ENCODE measurements at regions not wholly inside any gene's neighbourhood (a gene's known extent, or its start where the extent isn't known, plus 50 kb on each side); places are given as distances from the start of the nearest gene placed in this dataset.
A peak's percentile ranks its signal among the peaks of the same experiment; 100 is the strongest.

- Histone ChIP-seq H3K4me3 (no peak overlapping the region), H3K27me3 (no peaks in the 10 kb centered on the region), H3K27ac (no peak overlapping the region), H3K36me3 (no peaks in the 10 kb centered on the region), H3K4me1 (no peaks in the 10 kb centered on the region), H3K9me3 (no peaks in the 10 kb centered on the region)
- DNase-seq, result peak; percentile 63 to 83 (median 77)
- peak; percentile 50 to 91 (median 72) for TF ChIP-seq CTCF (IDR thresholded peaks at IDR 0.05)
- TF ChIP-seq POLR2A (IDR thresholded peaks at IDR 0.05), result no peak
These were observed 219.2 kb downstream of the RBFOX3 start for GRCh38 chr17:79391376-79392233.

GRCh38 chr17:79389896-79390295 lies 221.0 kb downstream of the RBFOX3 start:
- Histone ChIP-seq H3K36me3 (no peaks in the 10 kb centered on the region), H3K9me3 (no peaks in the 10 kb centered on the region), H3K27ac (no peak overlapping the region), H3K27me3 (no peaks in the 10 kb centered on the region), H3K4me1 (no peaks in the 10 kb centered on the region), H3K4me3 (no peak overlapping the region)
- DNase-seq, result no peak
- TF ChIP-seq CTCF (IDR thresholded peaks at IDR 0.05), result no peak
- no peak for TF ChIP-seq POLR2A (IDR thresholded peaks at IDR 0.05)

- Histone ChIP-seq H3K27ac (no peak overlapping the region), H3K27me3 (no peaks in the 10 kb centered on the region), H3K4me1 (no peaks in the 10 kb centered on the region), H3K9me3 (no peaks in the 10 kb centered on the region), H3K4me3 (no peak overlapping the region), H3K36me3 (no peaks in the 10 kb centered on the region)
- TF ChIP-seq POLR2A (IDR thresholded peaks at IDR 0.05), result no peak
- peak in 4 of 6 experiments; percentile 48 to 60 (median 52) for TF ChIP-seq CTCF (IDR thresholded peaks at IDR 0.05)
- DNase-seq, result peak; percentile 28 to 70 (median 57)
These were observed 222.1 kb downstream of the RBFOX3 start for GRCh38 chr17:79388556-79389295.

GRCh38 chr17:79387783-79388182 lies 223.1 kb downstream of the RBFOX3 start:
- no peaks in the 10 kb centered on the region for H3K4me1 ChIP-seq
- H3K4me3 ChIP-seq, result no peak overlapping the region
- no peaks in the 10 kb centered on the region for H3K9me3 ChIP-seq
- DNase-seq, result no peak
- H3K27me3 ChIP-seq, result no peaks in the 10 kb centered on the region
- TF ChIP-seq CTCF (IDR thresholded peaks at IDR 0.05) (no peak), POLR2A (IDR thresholded peaks at IDR 0.05) (no peak)
- no peak overlapping the region for H3K27ac ChIP-seq
- no peaks in the 10 kb centered on the region for H3K36me3 ChIP-seq

GRCh38 chr17:79385962-79386563 lies 224.8 kb downstream of the RBFOX3 start:
- no peak for DNase-seq
- Histone ChIP-seq H3K4me3 (no peak overlapping the region), H3K27me3 (no peaks in the 10 kb centered on the region), H3K9me3 (no peaks in the 10 kb centered on the region), H3K36me3 (no peaks in the 10 kb centered on the region), H3K27ac (no peak overlapping the region), H3K4me1 (no peaks in the 10 kb centered on the region)
- TF ChIP-seq CTCF (IDR thresholded peaks at IDR 0.05) (no peak), POLR2A (IDR thresholded peaks at IDR 0.05) (no peak)
